Testis (tissue), 2 donors: ENCODE measurements at regions not wholly inside any gene's neighbourhood (a gene's known extent, or its start where the extent isn't known, plus 50 kb on each side); places are given as distances from the start of the nearest gene placed in this dataset.
A peak's percentile ranks its signal among the peaks of the same experiment; 100 is the strongest.

Experiments
- DNase-seq: peaks from one replicate; pipeline ENCODE4 v3.0.0-alpha.2; 2019
- H3K27ac ChIP-seq, 2 donors: fragments of 200-600 bp; sonication (generic); one replicate each; pipeline ENCODE4 v1.5.1; 2019
- H3K27me3 ChIP-seq: fragments of 200-600 bp; sonication (generic); one replicate; pipeline ENCODE4 v1.5.1; 2019
- H3K36me3 ChIP-seq: fragments of 200-600 bp; sonication (generic); one replicate; pipeline ENCODE4 v1.5.1; 2017; ENCODE audit warnings: low read depth; ENCODE audit errors: missing control alignments
- H3K4me1 ChIP-seq: fragments of 200-600 bp; sonication (generic); one replicate; pipeline ENCODE4 v1.5.1; 2019
- H3K4me3 ChIP-seq, 2 donors: fragments of 200-600 bp; sonication (generic); one replicate each; pipeline ENCODE4 v1.5.1; 2017 to 2019
- H3K9me3 ChIP-seq: fragments of 200-600 bp; sonication (generic); one replicate; pipeline ENCODE4 v1.5.1; 2017
- CTCF ChIP-seq, 3 experiments: fragments of 450-650 bp in 2 of 3; fragments of 200-600 bp in 1 of 3; sonication (generic) in 1 of 3; IDR thresholded peaks; one replicate each; pipeline ENCODE4 v1.5.1; 2016 to 2019; ENCODE audit warnings: antibody characterized with exemption in 3 of 3, mild to moderate bottlenecking in 2 of 3, moderate library complexity in 1 of 3
- POLR2A ChIP-seq: fragments of 450-650 bp; IDR thresholded peaks from one replicate; pipeline ENCODE4 v1.6.1; 2017; ENCODE audit warnings: antibody characterized with exemption, mild to moderate bottlenecking, moderate library complexity
- WGBS, 2 donors: methylation state at CpG; one replicate each; pipeline ENCODE4 v1.1.5; 2018; 5-methylcytosine and 5-hydroxymethylcytosine counted together
- intact Hi-C: fragments of 100-400 bp; cut with DNase I; formaldehyde crosslinking; loops from one replicate; pipeline ENCODE4 v1.15.1; 2023; ENCODE audit warnings: low total_unique reads

- TF ChIP-seq POLR2A, result no peak
- TF ChIP-seq CTCF (IDR thresholded peaks at IDR 0.05), result no peak
- WGBS, 2 donors, result 59 to 73% methylated on average over 30 to 53 of the region's 53 CpGs
- Histone ChIP-seq H3K4me1 (no peaks in the 10 kb centered on the region), H3K9me3 (no peaks in the 10 kb centered on the region), H3K27ac (no peak overlapping the region), H3K36me3 (no peaks in the 10 kb centered on the region), H3K27me3 (no peaks in the 10 kb centered on the region), H3K4me3 (no peak overlapping the region)
- DNase-seq, result peak; percentile 14
- intact Hi-C loops, result no loop called here
These were observed 366.6 kb downstream of the EMP1 start for GRCh38 chr12:13562915-13563742.

- intact Hi-C loops, result no loop called here
- no peak overlapping the region for H3K27ac ChIP-seq
- TF ChIP-seq POLR2A (no peak), CTCF (IDR thresholded peaks at IDR 0.05) (no peak)
These were observed 365.4 kb downstream of the EMP1 start for GRCh38 chr12:13561923-13562322.

GRCh38 chr12:13559318-13559978 is 362.9 kb downstream of the EMP1 start:
- TF ChIP-seq POLR2A (no peak), CTCF (IDR thresholded peaks at IDR 0.05) (no peak)
- no peaks in the 10 kb centered on the region for H3K27me3 ChIP-seq
- intact Hi-C loops, result no loop called here
- no peak for DNase-seq
- no peak overlapping the region for H3K27ac ChIP-seq
- no peaks in the 10 kb centered on the region for H3K4me1 ChIP-seq
- H3K4me3 ChIP-seq, result no peak overlapping the region
- WGBS, 2 donors, result 62 to 67% methylated on average over 8 of the region's 8 CpGs
- H3K36me3 ChIP-seq, result no peaks in the 10 kb centered on the region
- no peaks in the 10 kb centered on the region for H3K9me3 ChIP-seq

More at GRCh38 chr12:13561923-13562322, 365.4 kb downstream of the EMP1 start:
- no peaks in the 10 kb centered on the region for H3K36me3 ChIP-seq
- no peaks in the 10 kb centered on the region for H3K27me3 ChIP-seq
- DNase-seq, result no peak
- no peaks in the 10 kb centered on the region for H3K4me1 ChIP-seq
- H3K4me3 ChIP-seq, result no peak overlapping the region
- 70 to 78% methylated on average over 4 of the region's 4 CpGs for WGBS, 2 donors
- no peaks in the 10 kb centered on the region for H3K9me3 ChIP-seq

GRCh38 chr12:13552830-13553229 is 356.3 kb downstream of the EMP1 start:
- 51 to 55% methylated on average over 4 of the region's 4 CpGs for WGBS, 2 donors
- TF ChIP-seq CTCF (IDR thresholded peaks at IDR 0.05) (no peak), POLR2A (no peak)
- H3K4me1 ChIP-seq, result no peaks in the 10 kb centered on the region
- no peak for DNase-seq
- no peak overlapping the region for H3K27ac ChIP-seq
- H3K27me3 ChIP-seq, result no peaks in the 10 kb centered on the region
- intact Hi-C loops, result no loop called here
- H3K9me3 ChIP-seq, result no peaks in the 10 kb centered on the region
- no peak overlapping the region for H3K4me3 ChIP-seq
- no peaks in the 10 kb centered on the region for H3K36me3 ChIP-seq
